Mucosa of descending colon (tissue), 3 donors: ENCODE measurements at regions not wholly inside any gene's neighbourhood (a gene's known extent, or its start where the extent isn't known, plus 50 kb on each side); places are given as distances from the start of the nearest gene placed in this dataset.

Experiments used
- ATAC-seq: fragments of 200-7000 bp; cut with Tn5 transposase; one replicate; pipeline ENCODE4 v1.9.1; 2020; ENCODE audit warnings: mild to moderate bottlenecking, moderate library complexity
- DNase-seq, 3 donors: peaks; one replicate each; pipeline ENCODE4 v3.0.0-alpha.2; 2020
- H3K36me3 ChIP-seq: fragments of 200-600 bp; one replicate; pipeline ENCODE4 v1.8.0; 2021; ENCODE audit warnings: low read depth, mild to moderate bottlenecking
- H3K4me1 ChIP-seq: fragments of 200-600 bp; one replicate; pipeline ENCODE4 v1.8.0; 2021; ENCODE audit warnings: low read depth, mild to moderate bottlenecking
- H3K4me3 ChIP-seq: fragments of 200-600 bp; one replicate; pipeline ENCODE4 v1.8.0; 2021; ENCODE audit warnings: mild to moderate bottlenecking
- H3K9me3 ChIP-seq: fragments of 200-600 bp; one replicate; pipeline ENCODE4 v1.8.0; 2021; ENCODE audit warnings: mild to moderate bottlenecking
- intact Hi-C, 2 donors: fragments of 100-400 bp; cut with DNase I in 1 of 2; cut with micrococcal nuclease in 1 of 2; formaldehyde crosslinking; loops; one replicate each; pipeline versions ENCODE4 v1.11.0 to v1.11.1; 2022; cut with DNase I, micrococcal nuclease
- TF ChIP-seq, protein P1 (sequence below): fragments of 200-600 bp; IDR thresholded peaks from one replicate; pipeline ENCODE4 v1.8.0; 2022; ENCODE audit warnings: antibody characterized with exemption, mild to moderate bottlenecking
- donor health status: DM: no; HTN: no; CAD: no; lungs with moderate emphysema.
- donor health status: DM: no; HTN: no; CAD: no.
- donor health status: DM: no; HTN: yes; CAD: no.

DNA sequence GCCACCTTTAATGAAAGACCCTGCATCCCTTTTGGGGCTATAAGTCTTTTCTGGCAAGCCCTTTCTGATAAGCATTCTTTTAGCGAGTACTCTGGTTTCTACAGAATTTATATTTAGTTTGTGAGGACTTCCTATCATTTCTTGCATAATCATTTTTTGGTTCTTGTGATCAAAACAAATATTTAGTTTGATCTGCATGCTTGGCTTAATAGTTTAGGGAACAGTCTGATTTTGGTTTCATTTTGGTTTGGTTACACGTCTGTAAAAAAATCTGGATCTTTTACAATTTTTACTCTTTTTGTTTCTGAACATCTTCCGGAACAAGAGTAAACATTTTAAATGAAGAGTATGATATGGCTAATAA, 1074.4 kb downstream of the CDH9 start:
- intact Hi-C loops: no loop called here
- no peak for ATAC-seq
- TF ChIP-seq, protein P1, sequence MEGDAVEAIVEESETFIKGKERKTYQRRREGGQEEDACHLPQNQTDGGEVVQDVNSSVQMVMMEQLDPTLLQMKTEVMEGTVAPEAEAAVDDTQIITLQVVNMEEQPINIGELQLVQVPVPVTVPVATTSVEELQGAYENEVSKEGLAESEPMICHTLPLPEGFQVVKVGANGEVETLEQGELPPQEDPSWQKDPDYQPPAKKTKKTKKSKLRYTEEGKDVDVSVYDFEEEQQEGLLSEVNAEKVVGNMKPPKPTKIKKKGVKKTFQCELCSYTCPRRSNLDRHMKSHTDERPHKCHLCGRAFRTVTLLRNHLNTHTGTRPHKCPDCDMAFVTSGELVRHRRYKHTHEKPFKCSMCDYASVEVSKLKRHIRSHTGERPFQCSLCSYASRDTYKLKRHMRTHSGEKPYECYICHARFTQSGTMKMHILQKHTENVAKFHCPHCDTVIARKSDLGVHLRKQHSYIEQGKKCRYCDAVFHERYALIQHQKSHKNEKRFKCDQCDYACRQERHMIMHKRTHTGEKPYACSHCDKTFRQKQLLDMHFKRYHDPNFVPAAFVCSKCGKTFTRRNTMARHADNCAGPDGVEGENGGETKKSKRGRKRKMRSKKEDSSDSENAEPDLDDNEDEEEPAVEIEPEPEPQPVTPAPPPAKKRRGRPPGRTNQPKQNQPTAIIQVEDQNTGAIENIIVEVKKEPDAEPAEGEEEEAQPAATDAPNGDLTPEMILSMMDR: no peak
- no peak overlapping the region for H3K4me3 ChIP-seq
- no peaks in the 10 kb centered on the region for H3K4me1 ChIP-seq
- no peak for DNase-seq
- no peaks in the 10 kb centered on the region for H3K36me3 ChIP-seq
- H3K9me3 ChIP-seq: peaks cover 56% of the 10 kb centered on the region

DNA sequence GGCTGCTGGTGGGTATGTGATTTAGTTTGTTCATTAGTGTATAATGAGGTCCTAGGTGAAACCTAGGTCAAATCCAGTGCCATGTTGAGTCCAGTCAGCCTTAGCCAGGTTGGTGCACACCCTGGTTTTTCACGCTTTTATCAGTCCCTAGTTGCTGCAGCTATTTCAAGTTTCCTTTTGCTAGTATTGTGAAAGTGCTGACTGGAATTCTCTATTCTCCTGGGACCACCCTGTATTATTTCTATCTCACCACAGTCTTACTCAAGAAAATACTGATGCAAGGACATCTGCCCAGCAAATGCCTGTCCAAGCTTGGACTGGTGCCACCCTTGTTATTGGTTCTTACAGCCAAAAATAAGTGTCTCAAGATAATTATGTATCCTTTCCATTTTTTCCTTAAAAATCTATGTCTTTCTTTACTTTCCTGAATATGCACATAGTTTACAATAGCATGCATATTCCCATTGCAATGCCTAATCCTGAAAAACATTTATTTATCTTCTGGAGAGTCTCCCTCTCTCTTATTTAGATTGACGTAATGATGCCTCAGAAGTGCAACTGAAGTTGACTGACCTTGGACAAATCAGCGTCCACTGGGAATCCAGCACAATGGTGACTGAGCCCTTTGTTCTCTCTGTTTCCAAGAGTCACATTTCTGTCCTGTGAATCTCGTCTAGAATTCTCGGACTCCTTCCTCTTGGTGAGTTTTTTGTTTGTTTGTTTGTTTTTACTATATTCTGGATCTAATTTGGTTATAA, 1075.0 kb downstream of the CDH9 start:
- Histone ChIP-seq H3K9me3 (peaks cover 54% of the 10 kb centered on the region), H3K4me1 (no peaks in the 10 kb centered on the region), H3K36me3 (no peaks in the 10 kb centered on the region), H3K4me3 (no peak overlapping the region)
- intact Hi-C loops: no loop called here
- TF ChIP-seq, protein P1: no peak
- DNase-seq (no peak), ATAC-seq (no peak)

DNA sequence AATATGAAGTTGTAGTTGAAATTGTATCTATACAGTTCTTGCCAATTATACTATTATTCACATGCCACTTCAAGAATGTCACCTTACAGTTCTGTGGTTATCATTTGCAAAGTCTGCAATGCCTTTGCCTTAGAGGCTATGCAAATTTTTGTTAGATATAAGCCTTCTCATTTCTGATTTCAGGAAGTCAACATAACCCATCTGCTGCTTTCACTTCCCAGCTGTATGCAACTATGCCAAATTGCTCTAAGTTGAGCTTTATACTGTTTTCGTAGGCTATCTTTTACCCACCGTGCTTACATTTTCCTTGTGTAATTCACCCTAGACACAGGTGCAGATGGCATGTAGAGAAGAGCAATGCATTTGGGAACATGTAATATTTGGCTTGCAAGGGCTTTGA, 1083.0 kb downstream of the CDH9 start:
- DNase-seq (no peak), ATAC-seq (no peak)
- intact Hi-C loops: no loop called here
- no peaks in the 10 kb centered on the region for H3K36me3 ChIP-seq
- H3K9me3 ChIP-seq: peaks cover 30% of the 10 kb centered on the region
- H3K4me1 ChIP-seq: no peaks in the 10 kb centered on the region
- TF ChIP-seq, protein P1: no peak
- no peak overlapping the region for H3K4me3 ChIP-seq

DNA sequence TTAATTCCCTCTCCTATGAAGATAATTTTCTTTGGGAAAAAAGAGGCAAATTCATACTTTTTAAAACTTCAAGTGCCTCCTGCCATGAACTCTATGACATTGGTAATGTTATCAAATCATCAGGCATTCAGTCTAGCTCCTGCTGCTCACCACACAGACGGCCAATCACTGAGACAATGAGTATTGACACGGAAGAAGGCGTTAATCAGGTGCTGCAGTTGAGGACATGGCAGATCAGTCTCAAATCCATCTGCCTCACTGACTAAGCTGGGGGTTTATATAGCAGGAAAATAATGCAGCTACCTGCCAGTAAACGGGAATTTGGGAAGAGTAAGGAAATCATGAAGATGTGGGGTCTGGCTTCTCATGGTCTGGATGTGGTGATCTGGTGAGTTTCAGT, 1087.7 kb downstream of the CDH9 start:
- intact Hi-C loops: no loop called here

DNA sequence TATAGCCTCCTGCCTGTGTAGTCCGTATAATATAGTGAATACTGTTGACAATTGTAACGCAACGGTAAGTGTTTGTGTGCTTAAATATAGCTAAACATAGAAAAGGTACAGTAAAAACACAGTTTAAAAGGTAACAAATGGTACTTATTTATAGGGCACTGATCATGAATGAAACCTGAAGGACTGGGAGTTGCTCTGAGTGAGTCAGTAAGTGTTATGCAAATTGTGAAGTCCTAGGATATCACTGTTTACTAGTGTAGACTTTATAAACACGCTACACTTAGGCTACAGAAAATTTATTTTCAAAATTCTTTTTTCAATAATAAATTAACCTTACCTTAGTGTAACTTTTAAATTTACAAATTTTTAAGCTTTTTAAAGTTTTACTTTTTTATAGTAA, 1090.1 kb downstream of the CDH9 start:
- intact Hi-C loops: no loop called here
- DNase-seq: no peak
- ATAC-seq: no peak
- H3K9me3 ChIP-seq: peaks cover 35% of the 10 kb centered on the region
- no peaks in the 10 kb centered on the region for H3K36me3 ChIP-seq
- H3K4me3 ChIP-seq: no peak overlapping the region
- TF ChIP-seq, protein P1: no peak
- no peaks in the 10 kb centered on the region for H3K4me1 ChIP-seq

More for the DNA sequence above, 1087.7 kb downstream of the CDH9 start:
- no peak for DNase-seq
- H3K4me1 ChIP-seq: no peaks in the 10 kb centered on the region
- no peak for ATAC-seq
- peaks cover 31% of the 10 kb centered on the region for H3K9me3 ChIP-seq
- no peaks in the 10 kb centered on the region for H3K36me3 ChIP-seq
- no peak overlapping the region for H3K4me3 ChIP-seq
- TF ChIP-seq, protein P1: no peak

DNA sequence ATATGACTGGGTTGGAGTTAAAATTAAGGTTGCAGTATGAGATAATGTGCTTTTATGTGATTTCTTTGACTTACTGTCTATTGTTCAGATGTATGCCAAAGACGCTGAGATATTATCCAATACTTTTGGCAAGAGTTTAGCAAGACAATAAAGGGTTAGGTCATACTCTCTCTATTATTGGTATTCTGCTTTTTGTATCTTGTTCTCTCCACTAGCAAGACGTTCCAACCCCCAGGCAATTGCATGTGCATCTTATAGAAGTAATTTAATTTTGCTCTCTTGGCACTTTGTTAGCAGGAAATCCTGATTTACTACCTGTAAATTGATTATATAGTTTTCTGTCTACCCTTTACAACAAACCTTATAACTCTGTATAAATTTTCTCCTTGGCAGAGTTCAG, 1093.6 kb downstream of the CDH9 start:
- TF ChIP-seq, protein P1: no peak
- DNase-seq (no peak), ATAC-seq (no peak)
- H3K9me3 ChIP-seq: peaks cover 36% of the 10 kb centered on the region
- H3K36me3 ChIP-seq: no peaks in the 10 kb centered on the region
- no peaks in the 10 kb centered on the region for H3K4me1 ChIP-seq
- intact Hi-C loops: no loop called here
- H3K4me3 ChIP-seq: no peak overlapping the region
